ENCODE measurements at regions not wholly inside any gene's neighbourhood (a gene's known extent, or its start where the extent isn't known, plus 50 kb on each side); places are given as distances from the start of the nearest gene placed in this dataset.

DNA sequence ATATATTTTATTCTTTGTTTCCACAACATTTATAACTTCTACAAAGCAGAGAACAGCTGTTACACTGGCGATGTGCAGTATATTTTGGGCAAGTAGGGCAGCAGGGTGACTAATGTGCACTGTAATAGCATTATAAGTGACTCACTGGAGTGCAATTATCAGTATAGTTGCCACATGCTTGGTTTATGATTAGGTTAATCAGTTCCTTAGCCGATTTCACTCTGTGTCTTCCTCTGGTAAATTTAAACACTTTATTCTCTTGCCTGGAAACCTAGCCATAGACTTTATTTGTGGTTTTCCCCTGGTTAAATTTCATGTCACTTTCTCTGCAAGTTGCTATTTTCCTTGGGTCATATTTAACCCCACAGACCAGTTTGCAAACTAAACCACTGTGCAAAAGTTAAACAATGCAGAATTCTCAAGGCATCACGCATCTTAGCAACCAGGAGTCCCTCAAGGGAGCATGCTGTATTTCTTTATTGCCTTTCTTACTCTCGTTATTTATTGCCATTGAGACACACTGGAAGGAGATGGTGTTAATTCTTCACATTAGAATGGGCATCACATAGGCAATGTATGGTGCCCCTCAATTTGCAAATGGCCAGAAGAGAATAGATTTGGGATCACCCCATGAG is 690.2 kb upstream of the DPPA4 start (continued):
- TF ChIP-seq, protein P1, sequence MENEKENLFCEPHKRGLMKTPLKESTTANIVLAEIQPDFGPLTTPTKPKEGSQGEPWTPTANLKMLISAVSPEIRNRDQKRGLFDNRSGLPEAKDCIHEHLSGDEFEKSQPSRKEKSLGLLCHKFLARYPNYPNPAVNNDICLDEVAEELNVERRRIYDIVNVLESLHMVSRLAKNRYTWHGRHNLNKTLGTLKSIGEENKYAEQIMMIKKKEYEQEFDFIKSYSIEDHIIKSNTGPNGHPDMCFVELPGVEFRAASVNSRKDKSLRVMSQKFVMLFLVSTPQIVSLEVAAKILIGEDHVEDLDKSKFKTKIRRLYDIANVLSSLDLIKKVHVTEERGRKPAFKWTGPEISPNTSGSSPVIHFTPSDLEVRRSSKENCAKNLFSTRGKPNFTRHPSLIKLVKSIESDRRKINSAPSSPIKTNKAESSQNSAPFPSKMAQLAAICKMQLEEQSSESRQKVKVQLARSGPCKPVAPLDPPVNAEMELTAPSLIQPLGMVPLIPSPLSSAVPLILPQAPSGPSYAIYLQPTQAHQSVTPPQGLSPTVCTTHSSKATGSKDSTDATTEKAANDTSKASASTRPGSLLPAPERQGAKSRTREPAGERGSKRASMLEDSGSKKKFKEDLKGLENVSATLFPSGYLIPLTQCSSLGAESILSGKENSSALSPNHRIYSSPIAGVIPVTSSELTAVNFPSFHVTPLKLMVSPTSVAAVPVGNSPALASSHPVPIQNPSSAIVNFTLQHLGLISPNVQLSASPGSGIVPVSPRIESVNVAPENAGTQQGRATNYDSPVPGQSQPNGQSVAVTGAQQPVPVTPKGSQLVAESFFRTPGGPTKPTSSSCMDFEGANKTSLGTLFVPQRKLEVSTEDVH (IDR thresholded peaks at IDR 0.05; ENCODE audit: low read depth, partially characterized antibody) = no peak
- TF ChIP-seq DPF2 (IDR thresholded peaks at IDR 0.05) (no peak), MEF2B (IDR thresholded peaks at IDR 0.05; ENCODE audit: partially characterized antibody, poor library complexity, severe bottlenecking) (no peak), MYC (IDR thresholded peaks at IDR 0.05; ENCODE audit: insufficient read depth, insufficient read length, insufficient replicate concordance, low read length, severe bottlenecking) (no peak), RELA (IDR thresholded peaks at IDR 0.05; ENCODE audit: borderline replicate concordance, partially characterized antibody) (no peak), JUNB (IDR thresholded peaks at IDR 0.05) (no peak), NR2F1 (conservative IDR thresholded peaks at IDR 0.05) (no peak)

GRCh38 chr3:110031975-110032374 is 694.6 kb upstream of the DPPA4 start:
- no peak for ATAC-seq
- in situ Hi-C loops (cut with MboI) (no loop called here), intact Hi-C loops (cut with micrococcal nuclease; ENCODE audit: unreplicated experiment) (no loop called here)
- no peak for FAIRE-seq
- Histone ChIP-seq H4K20me1 (ENCODE audit: control insufficient read depth, insufficient read depth) (no peaks in the 10 kb centered on the region), H3K4me1 (ENCODE audit: control insufficient read depth, insufficient read depth, low read length) (no peaks in the 10 kb centered on the region), H3K27me3 (replicated peaks in 1 of 2; ENCODE audit: control insufficient read depth in 2 of 2, insufficient read depth in 2 of 2, low read length in 1 of 2) (no peaks in the 10 kb centered on the region), H3K27ac (ENCODE audit: control insufficient read depth, insufficient read depth) (no peak overlapping the region), H3K9ac (ENCODE audit: control insufficient read depth, insufficient read depth, low read length) (no peak overlapping the region), H3K9me3 (replicated peaks; ENCODE audit: control insufficient read depth, insufficient read depth, low read length) (no peaks in the 10 kb centered on the region), H3K4me2 (ENCODE audit: control insufficient read depth, insufficient read depth) (no peak overlapping the region), H3K79me2 (ENCODE audit: control insufficient read depth, insufficient read depth, low read length) (no peaks in the 10 kb centered on the region), H2AFZ (ENCODE audit: control insufficient read depth, low read depth, low read length) (no peak overlapping the region), H3K4me3 (no peak overlapping the region), H3K36me3 (ENCODE audit: control insufficient read depth in 2 of 2, insufficient read depth in 2 of 2, low read length in 1 of 2) (no peaks in the 10 kb centered on the region)
- CTCF ChIA-PET = no interaction called here
- SMC1A ChIA-PET (ENCODE audit: uncharacterized antibody, unreplicated experiment) = interaction anchor here (1.7 kb wide), 1 partner anchor 14 kb away, joined by 5 read pairs; no protein-coding TSS in a partner anchor
- no TSS peak for BruUV-seq (replicated peaks)
- RAD21 ChIA-PET (ENCODE audit: unreplicated experiment) = no interaction called here
- POLR2A ChIA-PET = no interaction called here
- WGBS (ENCODE audit: insufficient coverage, insufficient replicate concordance, low lambda C conversion rate, missing lambda C conversion rate) = 4% methylated on average over 2 of the region's 2 CpGs
- no peak for DNase-seq (ENCODE audit: low read depth, low spot score)
- TF ChIP-seq FOS (IDR thresholded peaks at IDR 0.05; ENCODE audit: borderline replicate concordance, extremely low read depth, insufficient read length) (no peak), SIN3A (IDR thresholded peaks at IDR 0.05; ENCODE audit: low read depth, low read length) (no peak), BHLHE40 (IDR thresholded peaks at IDR 0.05; ENCODE audit: borderline replicate concordance in 1 of 2, low read depth in 2 of 2, low read length in 1 of 2) (no peak), DPF2 (IDR thresholded peaks at IDR 0.05) (no peak), SMARCA5 (IDR thresholded peaks at IDR 0.05) (no peak)

All from GM12878 (cell line).